ENCODE measurements at regions not wholly inside any gene's neighbourhood (a gene's known extent, or its start where the extent isn't known, plus 50 kb on each side); places are given as distances from the start of the nearest gene placed in this dataset.

- DNase-seq (ENCODE audit: low read depth, low spot score) (no peak), FAIRE-seq (no peak)
- H3K9ac ChIP-seq (ENCODE audit: control insufficient read depth, extremely low read depth, insufficient read depth, low read length), result no peak overlapping the region
- no peaks in the 10 kb centered on the region for H3K36me3 ChIP-seq (ENCODE audit: control insufficient read depth in 2 of 2, extremely low read depth in 1 of 2, insufficient read depth in 2 of 2, low read length in 2 of 2)
- no peaks in the 10 kb centered on the region for H3K9me3 ChIP-seq (ENCODE audit: control insufficient read depth, low read depth, low read length)
- H2AFZ ChIP-seq (ENCODE audit: control insufficient read depth, low read length), result no peak overlapping the region
- no peak overlapping the region for H3K4me2 ChIP-seq (ENCODE audit: control insufficient read depth, extremely low read depth, insufficient read depth, low read depth, low read length)
- no peaks in the 10 kb centered on the region for H3K27me3 ChIP-seq (ENCODE audit: control insufficient read depth, extremely low read depth, insufficient read depth, low read length)
- TF ChIP-seq EZH2 (IDR thresholded peaks at IDR 0.05; ENCODE audit: low read length) (no peak), CTCF (optimal IDR thresholded peaks at IDR 0.05 in 1 of 3, IDR thresholded peaks at IDR 0.05 in 1 of 3, conservative IDR thresholded peaks at IDR 0.05 in 1 of 3; ENCODE audit: extremely low read depth in 1 of 3, insufficient read depth in 2 of 3, low read length in 3 of 3) (no peak)
- H4K20me1 ChIP-seq (ENCODE audit: control insufficient read depth, extremely low read depth, insufficient read depth, low read length), result no peaks in the 10 kb centered on the region
- dilution Hi-C loops (cut with MboI; ENCODE audit: extremely low pct_ligation_motif_present, low sequenced_read_pairs), result no loop called here
- H3K9me1 ChIP-seq (ENCODE audit: control insufficient read depth, extremely low read depth, insufficient read depth, low read length), result no peaks in the 10 kb centered on the region
- no peaks in the 10 kb centered on the region for H3K4me1 ChIP-seq (ENCODE audit: control insufficient read depth, extremely low read depth, insufficient read depth, low read length)
- no peak overlapping the region for H3K4me3 ChIP-seq (ENCODE audit: control insufficient read depth in 2 of 3, extremely low read depth in 1 of 3, insufficient read depth in 2 of 3, low read depth in 1 of 3, low read length in 3 of 3)
- no peak overlapping the region for H3K27ac ChIP-seq (ENCODE audit: control insufficient read depth, insufficient read depth, low read length)
- no peaks in the 10 kb centered on the region for H3K79me2 ChIP-seq (ENCODE audit: control insufficient read depth, insufficient read depth, low read length)
Measured at GRCh38 chr22:27541836-27542235, 259.7 kb downstream of the MN1 start.

GRCh38 chr22:27542602-27543001, 259.0 kb downstream of the MN1 start:
- Histone ChIP-seq H3K27me3 (ENCODE audit: control insufficient read depth, extremely low read depth, insufficient read depth, low read length) (no peaks in the 10 kb centered on the region), H3K79me2 (ENCODE audit: control insufficient read depth, insufficient read depth, low read length) (no peaks in the 10 kb centered on the region), H3K36me3 (ENCODE audit: control insufficient read depth in 2 of 2, extremely low read depth in 1 of 2, insufficient read depth in 2 of 2, low read length in 2 of 2) (no peaks in the 10 kb centered on the region), H3K9ac (ENCODE audit: control insufficient read depth, extremely low read depth, insufficient read depth, low read length) (no peak overlapping the region), H3K4me2 (ENCODE audit: control insufficient read depth, extremely low read depth, insufficient read depth, low read depth, low read length) (no peak overlapping the region), H2AFZ (ENCODE audit: control insufficient read depth, low read length) (no peak overlapping the region), H3K4me3 (ENCODE audit: control insufficient read depth in 2 of 3, extremely low read depth in 1 of 3, insufficient read depth in 2 of 3, low read depth in 1 of 3, low read length in 3 of 3) (no peak overlapping the region), H4K20me1 (ENCODE audit: control insufficient read depth, extremely low read depth, insufficient read depth, low read length) (no peaks in the 10 kb centered on the region), H3K27ac (ENCODE audit: control insufficient read depth, insufficient read depth, low read length) (no peak overlapping the region), H3K4me1 (ENCODE audit: control insufficient read depth, extremely low read depth, insufficient read depth, low read length) (no peaks in the 10 kb centered on the region), H3K9me3 (ENCODE audit: control insufficient read depth, low read depth, low read length) (no peaks in the 10 kb centered on the region), H3K9me1 (ENCODE audit: control insufficient read depth, extremely low read depth, insufficient read depth, low read length) (no peaks in the 10 kb centered on the region)
- dilution Hi-C loops (cut with MboI; ENCODE audit: extremely low pct_ligation_motif_present, low sequenced_read_pairs), result no loop called here
- no peak for FAIRE-seq
- DNase-seq (ENCODE audit: low read depth, low spot score), result no peak
- TF ChIP-seq EZH2 (IDR thresholded peaks at IDR 0.05; ENCODE audit: low read length) (no peak), CTCF (optimal IDR thresholded peaks at IDR 0.05 in 1 of 3, IDR thresholded peaks at IDR 0.05 in 1 of 3, conservative IDR thresholded peaks at IDR 0.05 in 1 of 3; ENCODE audit: extremely low read depth in 1 of 3, insufficient read depth in 2 of 3, low read length in 3 of 3) (no peak)

Measured in keratinocyte (primary cell).